Suprapubic skin (tissue), 3 donors: ENCODE measurements at regions not wholly inside any gene's neighbourhood (a gene's known extent, or its start where the extent isn't known, plus 50 kb on each side); places are given as distances from the start of the nearest gene placed in this dataset.

Experiments used
- POLR2A ChIP-seq, 2 donors: fragments of 450-650 bp; IDR thresholded peaks; one replicate each; pipeline ENCODE4 v1.6.1; 2017; ENCODE audit warnings: antibody characterized with exemption in 2 of 2, mild to moderate bottlenecking in 2 of 2, moderate library complexity in 2 of 2
- TF ChIP-seq, protein P1 (sequence below), 2 donors: fragments of 200-600 bp in 1 of 2; fragments of 450-650 bp in 1 of 2; sonication (generic) in 1 of 2; IDR thresholded peaks; one replicate each; pipeline ENCODE4 v1.5.1; 2016 to 2019; ENCODE audit warnings: antibody characterized with exemption in 2 of 2, mild to moderate bottlenecking in 1 of 2, moderate library complexity in 1 of 2

DNA sequence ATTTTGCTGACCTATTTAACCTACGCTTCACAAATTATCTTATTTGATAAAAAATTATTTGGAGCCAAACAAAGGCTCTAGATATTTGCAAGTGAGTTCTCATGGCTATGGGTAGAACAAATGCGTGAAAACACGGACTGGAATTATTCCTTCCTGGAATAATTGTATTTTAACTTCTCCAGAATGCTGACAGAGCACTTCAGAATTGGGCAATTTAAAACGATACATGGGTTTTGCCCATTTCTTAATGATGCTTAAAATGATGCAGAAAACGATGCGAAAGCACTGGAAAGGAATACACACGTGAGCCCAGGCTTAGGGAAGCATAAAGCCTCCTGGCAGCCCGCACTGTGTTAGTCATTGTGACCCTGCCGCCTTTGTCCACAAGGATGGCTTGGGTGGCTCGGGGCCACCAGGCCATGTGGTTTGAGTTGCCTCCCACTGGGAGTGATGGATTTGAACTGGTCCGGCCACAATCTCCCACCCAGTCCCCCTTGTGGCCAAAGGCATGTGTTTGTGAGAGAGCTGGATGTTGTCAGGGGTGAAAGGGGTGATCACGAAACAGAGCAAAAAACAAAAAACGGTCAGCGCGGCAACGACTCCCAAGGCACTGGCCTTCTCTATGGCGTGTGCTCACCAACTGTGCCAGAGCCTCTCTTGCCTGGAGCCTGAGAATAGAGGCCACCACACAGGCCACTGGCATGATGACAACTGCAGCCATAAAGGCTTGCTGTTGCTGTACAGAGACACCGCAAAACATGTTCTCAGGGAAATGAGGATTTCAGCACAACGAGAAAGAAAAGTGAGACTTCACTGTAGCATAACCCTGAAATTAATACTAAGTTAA lies 234.2 kb upstream of the ADAMTS16 start:
- TF ChIP-seq, protein P1, sequence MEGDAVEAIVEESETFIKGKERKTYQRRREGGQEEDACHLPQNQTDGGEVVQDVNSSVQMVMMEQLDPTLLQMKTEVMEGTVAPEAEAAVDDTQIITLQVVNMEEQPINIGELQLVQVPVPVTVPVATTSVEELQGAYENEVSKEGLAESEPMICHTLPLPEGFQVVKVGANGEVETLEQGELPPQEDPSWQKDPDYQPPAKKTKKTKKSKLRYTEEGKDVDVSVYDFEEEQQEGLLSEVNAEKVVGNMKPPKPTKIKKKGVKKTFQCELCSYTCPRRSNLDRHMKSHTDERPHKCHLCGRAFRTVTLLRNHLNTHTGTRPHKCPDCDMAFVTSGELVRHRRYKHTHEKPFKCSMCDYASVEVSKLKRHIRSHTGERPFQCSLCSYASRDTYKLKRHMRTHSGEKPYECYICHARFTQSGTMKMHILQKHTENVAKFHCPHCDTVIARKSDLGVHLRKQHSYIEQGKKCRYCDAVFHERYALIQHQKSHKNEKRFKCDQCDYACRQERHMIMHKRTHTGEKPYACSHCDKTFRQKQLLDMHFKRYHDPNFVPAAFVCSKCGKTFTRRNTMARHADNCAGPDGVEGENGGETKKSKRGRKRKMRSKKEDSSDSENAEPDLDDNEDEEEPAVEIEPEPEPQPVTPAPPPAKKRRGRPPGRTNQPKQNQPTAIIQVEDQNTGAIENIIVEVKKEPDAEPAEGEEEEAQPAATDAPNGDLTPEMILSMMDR (IDR thresholded peaks at IDR 0.05): no peak
- no peak for TF ChIP-seq POLR2A (IDR thresholded peaks at IDR 0.05)
